ENCODE measurements at regions not wholly inside any gene's neighbourhood (a gene's known extent, or its start where the extent isn't known, plus 50 kb on each side); places are given as distances from the start of the nearest gene placed in this dataset.

GRCh38 chr21:18608226-18608625 lies 204.6 kb upstream of the TMPRSS15 start:
- no peak for TF ChIP-seq POLR2A (IDR thresholded peaks at IDR 0.05)
- TF ChIP-seq CTCF (IDR thresholded peaks at IDR 0.05): no peak
- no peak for TF ChIP-seq EP300 (IDR thresholded peaks at IDR 0.05)
- no peak for TF ChIP-seq POLR2AphosphoS5 (IDR thresholded peaks at IDR 0.05)
- intact Hi-C loops (cut with DNase I): no loop called here

GRCh38 chr21:18614303-18614702 lies 210.7 kb upstream of the TMPRSS15 start:
- 87 to 91% methylated on average over 3 of the region's 3 CpGs for WGBS, 2 donors
- intact Hi-C loops (cut with DNase I): no loop called here
- DNase-seq: no peak

More at GRCh38 chr21:18608226-18608625, 204.6 kb upstream of the TMPRSS15 start:
- no peak for DNase-seq
- Histone ChIP-seq H3K27me3 (no peaks in the 10 kb centered on the region), H3K36me3 (no peaks in the 10 kb centered on the region), H3K27ac (no peak overlapping the region), H3K9me3 (no peaks in the 10 kb centered on the region), H3K4me1 (no peaks in the 10 kb centered on the region), H3K4me3 (no peak overlapping the region)
- WGBS, 2 donors: 8 to 53% methylated on average over 1 of the region's 1 CpG

GRCh38 chr21:18617291-18617690 lies 213.7 kb upstream of the TMPRSS15 start:
- no peak for TF ChIP-seq POLR2A (IDR thresholded peaks at IDR 0.05)
- TF ChIP-seq EP300 (IDR thresholded peaks at IDR 0.05): no peak
- no peak for TF ChIP-seq POLR2AphosphoS5 (IDR thresholded peaks at IDR 0.05)
- TF ChIP-seq CTCF (IDR thresholded peaks at IDR 0.05): no peak

More at GRCh38 chr21:18614303-18614702, 210.7 kb upstream of the TMPRSS15 start:
- Histone ChIP-seq H3K36me3 (no peaks in the 10 kb centered on the region), H3K4me1 (no peaks in the 10 kb centered on the region), H3K27me3 (no peaks in the 10 kb centered on the region), H3K9me3 (no peaks in the 10 kb centered on the region), H3K4me3 (no peak overlapping the region), H3K27ac (no peak overlapping the region)
- no peak for TF ChIP-seq CTCF (IDR thresholded peaks at IDR 0.05)
- TF ChIP-seq EP300 (IDR thresholded peaks at IDR 0.05): no peak
- TF ChIP-seq POLR2AphosphoS5 (IDR thresholded peaks at IDR 0.05): no peak
- TF ChIP-seq POLR2A (IDR thresholded peaks at IDR 0.05): no peak

GRCh38 chr21:18620436-18620835 lies 216.9 kb upstream of the TMPRSS15 start:
- Histone ChIP-seq H3K9me3 (no peaks in the 10 kb centered on the region), H3K4me3 (no peak overlapping the region), H3K27ac (no peak overlapping the region), H3K36me3 (no peaks in the 10 kb centered on the region), H3K27me3 (no peaks in the 10 kb centered on the region), H3K4me1 (no peaks in the 10 kb centered on the region)
- intact Hi-C loops (cut with DNase I): no loop called here
- TF ChIP-seq EP300 (IDR thresholded peaks at IDR 0.05): no peak
- no peak for TF ChIP-seq CTCF (IDR thresholded peaks at IDR 0.05)
- no peak for TF ChIP-seq POLR2A (IDR thresholded peaks at IDR 0.05)
- TF ChIP-seq POLR2AphosphoS5 (IDR thresholded peaks at IDR 0.05): no peak
- no peak for DNase-seq
- 53 to 76% methylated on average over 4 of the region's 4 CpGs for WGBS, 2 donors

More at GRCh38 chr21:18617291-18617690, 213.7 kb upstream of the TMPRSS15 start:
- H3K36me3 ChIP-seq: no peaks in the 10 kb centered on the region
- no peaks in the 10 kb centered on the region for H3K27me3 ChIP-seq
- no peak overlapping the region for H3K4me3 ChIP-seq
- intact Hi-C loops (cut with DNase I): no loop called here
- H3K9me3 ChIP-seq: no peaks in the 10 kb centered on the region
- H3K27ac ChIP-seq: no peak overlapping the region
- no peak for DNase-seq
- H3K4me1 ChIP-seq: no peaks in the 10 kb centered on the region
- 62 to 77% methylated on average over 3 of the region's 3 CpGs for WGBS, 2 donors

GRCh38 chr21:18622383-18622782 lies 218.8 kb upstream of the TMPRSS15 start:
- H3K4me1 ChIP-seq: no peaks in the 10 kb centered on the region
- no peak for TF ChIP-seq EP300 (IDR thresholded peaks at IDR 0.05)
- TF ChIP-seq POLR2A (IDR thresholded peaks at IDR 0.05): no peak
- no peak for TF ChIP-seq POLR2AphosphoS5 (IDR thresholded peaks at IDR 0.05)
- no peak for TF ChIP-seq CTCF (IDR thresholded peaks at IDR 0.05)
- H3K9me3 ChIP-seq: no peaks in the 10 kb centered on the region
- intact Hi-C loops (cut with DNase I): no loop called here
- H3K4me3 ChIP-seq: no peak overlapping the region
- H3K27me3 ChIP-seq: no peaks in the 10 kb centered on the region
- no peak for DNase-seq
- H3K27ac ChIP-seq: no peak overlapping the region
- H3K36me3 ChIP-seq: no peaks in the 10 kb centered on the region
